HG03558 (cell line): ENCODE measurements at regions not wholly inside any gene's neighbourhood (a gene's known extent, or its start where the extent isn't known, plus 50 kb on each side); places are given as distances from the start of the nearest gene placed in this dataset.

ENCODE experiments used
- ATAC-seq: cut with Tn5 transposase; IDR thresholded peaks from one replicate; pipeline ENCODE4 v1.9.1; 2021; ENCODE audit warnings: moderate number of reproducible peaks; ENCODE audit not compliant: unreplicated experiment; ENCODE audit errors: extremely low read depth

DNA sequence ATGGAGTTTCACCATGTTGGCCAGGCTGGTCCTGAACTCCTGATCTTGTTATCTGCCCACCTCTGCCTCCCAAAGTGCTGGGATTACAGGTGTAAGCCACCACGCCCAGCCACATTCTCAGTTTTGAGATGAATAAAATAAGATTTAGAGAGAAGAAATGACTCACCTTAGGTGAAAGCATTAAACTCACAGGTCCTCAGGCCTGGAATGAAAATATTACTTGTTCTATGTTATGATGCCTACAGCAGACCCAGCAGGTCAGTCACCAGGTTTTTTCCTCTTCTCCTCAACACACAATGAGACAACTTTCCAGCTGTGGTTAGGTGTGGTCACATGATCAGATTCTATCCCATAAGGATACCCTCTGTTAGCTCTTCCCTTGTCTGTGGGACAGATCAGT lies 150.3 kb downstream of the C16orf95 start:
- ATAC-seq, result no peak

DNA sequence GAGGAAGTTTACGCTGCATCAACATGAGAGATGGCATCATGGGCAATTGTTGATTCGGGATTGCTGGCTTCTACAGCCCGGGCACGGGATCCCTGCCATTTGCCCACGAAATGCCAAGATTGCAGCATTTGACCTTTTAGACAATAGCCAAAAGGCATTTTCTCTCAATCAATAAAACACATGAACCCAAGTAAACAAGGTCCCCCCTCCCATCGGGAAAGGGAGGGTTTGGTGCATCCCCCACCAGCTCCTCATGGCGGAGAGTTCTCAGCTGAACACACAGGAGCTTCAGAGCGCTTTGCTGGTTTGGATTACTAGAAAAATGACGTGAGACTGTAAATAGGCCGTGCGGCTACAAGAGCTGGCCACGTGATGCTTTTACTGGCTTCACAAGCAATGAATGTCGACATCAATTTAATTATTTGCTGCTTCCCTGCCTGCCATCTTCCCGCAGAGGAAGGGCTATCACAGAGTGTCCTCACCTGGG lies 147.6 kb downstream of the C16orf95 start:
- no peak for ATAC-seq

DNA sequence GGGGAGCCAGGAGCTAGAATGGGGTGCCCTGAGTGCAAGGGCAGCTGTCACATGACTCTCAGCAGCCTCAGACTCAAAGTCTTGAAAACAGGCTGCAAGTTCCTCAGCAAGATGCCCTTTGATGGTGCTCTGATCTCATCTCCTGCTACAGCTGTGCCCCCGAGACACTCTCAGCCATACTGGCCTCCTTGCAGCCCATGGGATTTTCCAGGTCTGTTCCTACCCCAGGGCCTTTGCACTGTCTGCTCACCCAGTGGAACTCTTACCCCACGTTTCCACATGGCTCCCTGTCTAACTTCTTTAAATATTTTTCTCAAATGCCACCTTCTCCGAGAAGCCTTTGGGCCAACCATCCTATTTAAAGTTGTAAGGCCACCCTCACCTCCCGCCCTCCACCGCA lies 146.9 kb downstream of the C16orf95 start:
- no peak for ATAC-seq

DNA sequence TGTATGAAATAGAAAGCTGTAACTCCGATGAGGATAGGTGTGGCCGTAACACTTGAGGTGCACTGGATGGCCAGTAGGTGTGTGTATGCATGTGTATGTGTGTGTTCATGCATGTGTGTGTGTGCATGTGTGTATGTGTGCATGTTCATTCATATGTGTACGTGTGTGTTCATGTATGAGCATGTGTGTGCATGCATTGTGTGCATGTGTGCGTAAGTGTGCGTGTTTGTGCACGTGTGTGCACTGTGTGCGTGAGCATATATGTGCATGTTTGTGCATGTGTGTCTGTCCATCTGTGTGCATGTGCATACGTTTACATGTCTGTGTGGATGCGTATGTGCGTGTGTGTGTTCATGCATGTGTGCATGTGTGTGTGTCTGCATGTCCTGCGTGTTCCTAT lies 145.5 kb downstream of the C16orf95 start:
- ATAC-seq, result no peak

DNA sequence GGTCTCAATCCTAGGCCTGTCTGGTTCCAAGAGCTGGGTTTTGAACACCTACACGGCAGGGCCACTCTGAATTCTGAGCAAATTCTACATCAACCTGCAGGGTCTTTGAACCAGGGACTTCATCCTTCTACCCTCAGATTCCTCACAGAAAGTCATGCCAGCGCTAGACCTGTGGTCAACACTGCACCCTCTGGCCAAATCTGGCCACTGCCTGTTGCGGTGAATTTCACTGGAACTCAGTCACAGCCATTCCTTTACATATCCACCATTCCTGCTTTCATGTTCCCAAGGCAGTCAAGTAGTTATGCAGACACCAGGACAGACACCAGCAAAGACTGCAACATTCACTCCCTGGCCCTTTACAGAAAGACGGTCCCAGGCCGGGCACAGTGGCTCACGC lies 144.6 kb downstream of the C16orf95 start:
- ATAC-seq, result no peak

DNA sequence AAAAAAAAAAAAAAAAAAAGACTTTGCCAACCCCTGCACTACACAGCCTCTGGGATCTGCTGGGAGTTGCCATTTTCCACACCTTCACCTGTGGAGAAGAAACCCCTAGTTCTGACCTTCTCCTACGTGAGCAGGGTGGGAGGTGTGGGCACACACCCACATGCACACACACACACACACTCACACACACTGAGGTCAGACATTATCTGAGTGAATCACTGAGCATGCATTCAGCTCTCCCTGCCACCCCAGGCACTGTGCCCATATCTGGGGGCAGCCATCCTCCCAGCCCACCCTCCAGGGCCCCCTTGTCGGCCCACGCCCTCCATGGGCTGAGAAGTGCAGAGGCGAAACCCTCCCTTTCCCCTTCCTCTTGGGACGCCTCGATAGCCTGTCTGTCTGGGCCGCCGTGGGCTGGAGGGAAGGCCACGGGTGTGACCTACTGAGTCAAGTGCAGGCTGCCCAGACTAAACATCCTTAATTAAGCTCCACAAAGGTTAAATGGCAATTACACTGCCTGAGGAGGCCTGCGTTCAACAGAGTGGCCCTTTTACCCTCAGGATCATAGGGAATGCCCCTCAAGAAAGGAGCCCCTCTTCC lies 143.8 kb downstream of the C16orf95 start:
- no peak for ATAC-seq

DNA sequence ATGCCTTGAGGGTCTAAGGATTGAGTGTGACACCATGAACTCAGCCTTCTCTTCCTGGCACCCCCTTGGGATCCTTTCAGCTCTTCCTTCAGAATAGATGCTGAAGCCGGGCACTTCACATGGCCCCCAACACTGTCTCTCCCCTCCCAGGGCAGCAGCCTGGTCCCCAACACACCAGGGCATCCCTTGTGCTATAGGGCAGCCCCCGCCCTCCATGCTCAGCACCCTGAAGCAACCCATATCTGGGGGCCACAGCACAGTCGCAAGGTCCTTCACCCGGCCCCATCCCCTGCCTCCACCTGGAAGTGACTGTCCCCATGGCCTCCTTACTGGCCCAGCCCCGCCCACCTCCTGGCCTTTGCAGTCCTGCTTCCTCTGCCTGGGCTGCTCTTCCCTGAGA lies 143.1 kb downstream of the C16orf95 start:
- ATAC-seq, result no peak

DNA sequence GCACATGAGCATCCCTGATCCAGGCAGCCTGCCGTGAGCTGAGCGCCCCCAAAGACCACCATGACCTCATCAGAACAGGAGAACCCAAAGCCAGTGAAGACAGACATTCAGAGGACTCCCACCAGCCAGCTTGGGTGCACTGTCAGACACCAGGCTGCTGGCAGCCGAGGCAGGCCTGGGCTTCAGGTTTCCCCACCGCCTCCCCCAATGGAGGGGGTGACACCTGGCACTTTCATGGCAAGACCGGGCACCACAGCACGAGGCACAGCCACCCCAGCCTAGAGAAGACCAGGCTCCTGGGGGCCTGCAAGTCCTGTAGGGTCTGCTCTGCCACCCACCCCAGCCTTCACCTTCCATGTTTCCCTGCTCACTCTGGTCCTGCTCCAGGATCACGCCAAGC lies 140.5 kb downstream of the C16orf95 start:
- ATAC-seq, result no peak

DNA sequence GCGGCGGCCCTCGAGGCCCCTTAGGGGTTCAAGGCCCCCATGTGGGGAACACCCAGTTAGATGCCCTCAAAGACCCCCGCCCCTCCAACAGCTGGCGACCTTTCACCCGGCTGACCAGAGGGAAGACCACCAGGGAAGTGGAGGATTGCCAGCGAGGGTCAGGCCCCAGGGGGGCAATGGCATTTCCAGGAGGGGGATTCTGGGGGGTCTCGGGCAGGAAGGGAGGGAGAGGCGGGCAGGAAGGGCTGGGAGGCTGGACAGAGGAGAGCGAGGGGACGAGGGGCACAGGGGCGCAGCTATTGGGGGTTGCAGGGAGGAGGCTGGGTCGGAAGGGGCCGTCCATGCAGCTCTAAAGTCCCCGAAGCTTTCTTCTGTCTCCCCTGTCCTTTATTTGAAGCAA lies 139.5 kb downstream of the C16orf95 start:
- no peak for ATAC-seq

DNA sequence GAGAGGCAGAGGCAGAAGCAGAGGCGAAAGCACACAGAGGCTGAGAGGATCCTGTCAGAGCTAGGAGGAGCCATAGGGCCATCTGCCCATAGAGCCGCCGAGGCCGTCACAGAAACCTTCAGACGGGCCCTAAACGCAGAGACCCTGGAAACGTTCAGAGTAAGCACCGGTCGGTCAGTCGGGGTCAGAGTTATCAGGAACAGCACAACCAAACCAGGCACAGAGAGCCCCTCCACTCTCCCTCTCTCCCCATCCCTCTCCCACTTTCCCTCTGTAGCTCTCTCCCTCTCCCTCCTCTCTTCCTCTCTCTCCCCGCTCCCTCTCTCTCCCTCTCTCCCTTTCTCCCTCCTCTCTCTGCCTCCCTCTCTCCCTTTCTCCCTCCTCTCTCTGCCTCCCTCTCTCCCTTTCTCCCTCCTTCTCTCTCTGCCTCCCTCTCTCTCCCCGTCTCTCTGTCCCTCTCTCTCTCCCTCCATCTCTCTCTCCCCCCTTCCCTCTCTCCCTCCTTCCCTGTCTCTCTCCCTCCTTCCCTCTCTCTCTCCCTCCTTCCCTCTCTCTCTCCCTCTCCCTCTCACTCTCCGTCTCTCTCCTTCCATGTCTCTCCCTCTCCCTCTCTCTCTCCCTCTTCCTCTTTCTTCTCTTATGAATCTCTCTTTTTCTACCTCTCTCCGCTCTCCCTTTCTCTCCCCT lies 138.9 kb downstream of the C16orf95 start:
- no peak for ATAC-seq

DNA sequence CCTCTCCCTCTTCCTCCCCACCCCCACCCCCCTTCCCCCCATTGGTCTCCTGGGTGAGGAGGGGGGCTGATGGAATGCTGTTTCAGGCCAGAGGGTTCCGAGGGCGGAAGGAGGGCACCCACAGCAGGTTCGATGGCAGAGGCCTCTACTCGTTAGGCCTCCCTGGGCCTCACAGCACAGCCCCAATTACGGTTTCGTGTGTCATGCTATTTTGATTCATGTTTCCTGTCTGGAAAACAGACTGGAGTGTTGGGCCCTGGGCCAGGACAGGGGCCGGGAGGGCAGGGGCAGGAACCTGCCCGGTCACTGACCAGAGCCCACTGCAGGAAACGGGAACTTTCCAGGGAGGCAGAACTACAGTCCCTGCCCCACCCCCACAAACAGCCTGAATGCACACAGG lies 138.2 kb downstream of the C16orf95 start:
- no peak for ATAC-seq

DNA sequence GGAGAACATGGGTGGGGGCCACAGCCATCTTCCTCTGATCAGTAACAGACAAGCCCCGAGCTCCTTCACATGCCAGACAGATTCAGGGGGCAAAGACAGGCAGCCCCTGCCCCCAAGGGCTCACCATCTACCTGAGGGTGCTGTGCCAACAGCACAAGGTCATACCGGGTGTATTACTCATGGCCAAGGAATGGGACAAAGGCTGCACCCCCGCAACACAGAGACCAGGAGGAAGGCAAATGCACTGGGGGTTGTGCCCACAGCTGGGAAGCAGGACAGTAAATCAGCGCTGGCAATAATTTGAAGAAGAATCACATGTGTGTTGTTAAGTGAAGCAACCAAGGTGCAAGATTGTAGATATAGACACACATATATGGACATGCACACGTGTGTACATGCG lies 137.1 kb downstream of the C16orf95 start:
- no peak for ATAC-seq

DNA sequence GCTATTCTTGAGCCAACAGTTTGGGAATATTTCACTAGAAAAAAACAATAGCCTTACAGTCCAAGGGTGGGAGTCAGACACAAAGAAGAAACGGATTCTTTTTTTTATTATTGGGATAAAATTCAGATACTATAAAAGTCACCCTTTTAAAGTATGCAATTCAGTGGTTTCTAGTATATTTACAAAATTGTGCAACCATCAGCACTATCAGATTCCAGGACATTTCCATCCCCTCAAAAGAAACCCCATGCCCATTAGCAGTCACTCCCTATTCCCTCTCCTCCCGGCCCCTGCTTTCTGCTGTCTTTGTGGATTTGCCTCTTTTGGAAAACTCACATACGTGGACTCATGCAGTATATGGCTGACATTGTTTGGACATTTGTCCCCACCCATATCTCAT lies 134.4 kb downstream of the C16orf95 start:
- no peak for ATAC-seq

DNA sequence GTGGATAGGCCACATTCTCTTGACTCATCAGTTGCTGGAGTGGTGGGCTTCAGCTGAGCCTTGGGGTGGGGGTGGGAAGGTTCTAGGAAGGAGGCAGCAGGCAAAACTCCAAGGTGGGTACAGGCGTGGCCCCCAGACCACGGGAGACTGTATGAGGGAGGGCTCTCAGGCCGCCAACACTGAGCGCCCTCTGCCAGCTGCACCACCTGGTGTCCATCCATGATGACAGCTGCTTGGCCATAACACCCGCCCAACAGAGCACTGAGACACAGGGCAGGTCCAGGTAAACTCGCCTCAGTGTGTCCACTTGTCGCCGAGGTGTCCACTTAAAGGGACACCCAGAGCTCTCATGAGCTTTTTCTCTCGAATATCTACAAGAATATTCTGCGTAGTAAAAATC lies 133.5 kb downstream of the C16orf95 start:
- ATAC-seq, result no peak

DNA sequence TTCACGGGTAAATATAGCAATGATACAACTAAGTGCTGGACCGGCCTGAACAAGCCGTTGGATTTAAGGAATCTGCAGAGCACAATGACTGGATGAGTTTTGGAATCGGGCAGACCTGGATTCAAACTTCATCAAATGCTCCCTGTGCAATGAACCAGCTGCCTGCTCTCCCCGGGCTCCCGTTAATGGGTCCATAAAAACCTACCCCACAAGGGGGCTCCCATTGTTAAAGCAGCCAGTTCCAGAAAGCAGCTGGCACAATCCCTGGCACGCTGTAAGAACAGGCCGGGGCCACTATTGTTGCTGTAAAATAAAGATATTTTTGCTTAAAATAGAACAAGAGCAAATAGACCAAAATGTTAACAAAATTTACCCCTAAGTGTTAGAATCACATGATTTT lies 131.9 kb downstream of the C16orf95 start:
- ATAC-seq, result no peak

DNA sequence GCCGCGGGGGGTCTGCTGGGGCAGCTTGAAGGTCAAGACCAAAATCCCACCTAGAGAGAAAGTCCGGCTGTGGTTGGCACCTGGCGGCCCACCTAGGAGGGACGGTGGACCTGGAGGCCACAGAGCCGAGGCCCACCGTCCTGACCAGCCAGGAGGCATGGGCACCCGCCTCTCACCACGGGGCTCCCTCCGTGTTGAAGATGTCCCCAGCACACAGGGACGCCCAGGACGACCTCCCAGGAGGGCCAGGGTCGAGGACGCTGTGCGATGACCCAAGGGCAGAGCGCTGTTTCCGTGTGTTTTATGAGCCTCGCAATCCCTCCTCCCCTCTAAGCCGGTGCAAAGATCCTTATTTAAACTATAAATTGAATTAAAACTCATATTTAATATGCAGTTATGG lies 131.2 kb downstream of the C16orf95 start:
- no peak for ATAC-seq

DNA sequence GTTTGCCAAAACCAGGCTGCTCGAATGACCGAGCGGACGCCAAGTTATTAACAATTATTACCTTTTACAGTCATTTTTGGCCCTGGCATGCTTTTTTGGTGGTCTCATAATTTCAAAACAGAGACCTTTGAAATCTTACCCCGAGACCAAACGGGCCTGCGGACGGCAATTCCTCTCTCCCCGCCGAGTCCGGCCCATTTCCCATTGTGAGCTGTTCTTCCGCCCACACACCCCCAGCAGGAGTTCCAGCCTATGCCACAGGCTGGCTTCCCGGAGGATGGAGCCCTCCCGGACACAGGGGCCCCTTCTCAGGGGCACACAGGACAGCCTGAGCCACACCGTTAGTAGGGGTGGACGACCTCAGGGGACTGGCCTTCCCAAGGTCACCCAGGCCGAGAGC lies 130.7 kb downstream of the C16orf95 start:
- ATAC-seq, result no peak

DNA sequence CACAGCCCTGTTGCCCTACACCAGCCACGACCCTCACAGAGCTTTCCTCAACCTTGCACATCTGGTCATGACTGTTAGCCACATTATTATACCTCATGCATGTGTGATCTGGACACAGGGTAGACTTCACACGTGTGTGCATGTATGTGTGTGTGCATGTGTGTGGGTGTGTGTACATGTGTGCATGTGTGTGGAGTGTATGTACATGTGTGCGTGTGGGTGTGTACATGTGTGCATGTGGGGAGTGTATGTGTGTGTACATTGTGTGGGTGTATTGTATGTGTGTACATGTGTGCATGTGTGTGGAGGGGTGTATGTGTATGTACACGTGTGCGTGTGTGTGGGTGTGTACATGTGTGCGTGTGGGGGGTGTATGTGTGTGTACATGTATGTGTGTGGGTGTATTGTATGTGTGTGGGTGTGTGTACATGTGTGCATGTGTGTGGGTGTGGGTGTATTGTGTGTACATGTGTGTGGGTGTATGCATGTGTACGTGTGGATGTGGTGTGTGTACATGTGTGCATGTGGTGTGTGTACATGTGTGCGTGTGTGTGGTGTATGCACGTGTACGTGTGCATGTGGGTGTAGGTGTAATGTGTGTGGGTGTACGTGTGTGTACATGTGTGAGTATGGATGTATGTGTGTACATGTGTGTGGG lies 130.2 kb downstream of the C16orf95 start:
- ATAC-seq, result no peak

DNA sequence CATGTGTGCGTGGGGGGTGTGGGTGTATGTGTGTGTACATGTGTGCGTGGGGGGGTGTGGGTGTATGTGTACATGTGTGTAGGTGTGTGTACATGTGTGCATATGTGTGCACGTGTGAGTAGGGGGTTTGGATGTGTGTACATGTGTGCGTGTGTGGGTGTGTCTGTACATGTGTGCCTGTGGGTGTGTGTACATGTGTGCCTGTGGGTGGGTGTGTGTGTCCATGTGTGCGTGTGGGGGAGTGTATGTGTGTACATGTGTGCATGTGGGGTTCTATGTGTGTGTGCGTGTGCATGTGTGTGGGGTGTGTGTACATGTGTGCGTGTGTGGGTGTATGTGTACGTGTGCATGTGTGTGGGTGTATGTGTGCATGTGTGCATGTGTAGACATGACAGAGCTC lies 129.1 kb downstream of the C16orf95 start:
- no peak for ATAC-seq

DNA sequence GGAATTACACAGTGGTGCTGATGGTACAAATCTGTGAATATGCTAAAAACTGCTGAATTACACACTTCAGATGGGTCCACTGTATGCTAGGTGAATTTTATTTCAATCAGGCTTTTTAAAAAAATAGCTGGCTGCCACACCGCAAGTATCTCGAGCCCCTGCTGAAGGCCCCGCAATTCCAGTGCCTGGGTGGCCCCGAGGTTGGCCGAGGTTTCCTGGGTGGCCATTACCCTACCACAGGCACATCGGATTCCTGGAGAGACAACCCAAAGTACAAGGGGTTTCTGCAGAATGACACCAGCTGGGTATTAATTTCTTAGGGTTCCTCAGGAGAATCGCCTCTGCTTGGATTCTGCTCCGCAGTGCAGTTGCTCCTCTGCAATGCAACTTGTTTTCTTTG lies 127.8 kb downstream of the C16orf95 start:
- ATAC-seq, result no peak

DNA sequence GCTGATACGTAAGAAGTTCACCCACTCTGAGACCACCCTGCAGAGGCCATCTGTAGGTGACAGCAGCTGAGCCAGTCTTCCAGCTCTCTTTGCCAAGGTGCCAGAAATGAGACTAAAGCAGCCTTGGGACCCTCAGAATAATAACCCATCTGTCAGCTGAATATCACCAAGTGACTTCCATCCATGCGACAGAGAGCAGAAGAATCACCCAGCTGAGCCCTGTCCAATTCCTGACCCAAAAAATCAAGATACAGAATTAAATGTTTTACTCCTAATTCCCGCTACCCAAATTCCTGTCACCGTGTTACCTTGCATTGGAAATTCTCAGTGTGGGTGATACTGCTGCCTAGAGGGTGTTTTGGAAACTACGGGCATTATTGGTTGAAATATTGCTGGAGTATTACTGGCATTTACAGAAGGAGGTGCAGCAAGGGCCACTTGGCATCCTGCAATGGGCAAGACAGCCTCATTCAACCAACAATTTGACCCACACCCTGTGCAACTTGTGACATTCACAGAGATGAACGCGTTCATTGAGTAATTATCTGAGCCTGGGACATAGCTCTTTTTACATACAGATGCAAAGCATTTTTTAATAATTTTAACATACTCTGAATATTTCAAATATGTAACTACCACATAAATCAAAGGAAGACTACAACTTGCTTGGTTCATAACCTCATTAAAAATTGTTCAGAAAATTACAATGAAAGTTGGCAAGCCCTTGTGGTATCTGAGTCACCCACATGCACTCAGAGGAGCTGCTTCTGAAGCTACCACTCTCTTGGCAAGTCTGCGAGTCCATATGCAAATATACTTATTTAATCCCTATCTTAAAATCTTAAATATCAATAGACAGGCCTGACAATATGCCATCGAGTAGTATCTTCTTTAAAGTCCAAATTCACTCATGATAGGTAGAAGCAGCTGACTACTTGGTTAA lies 126.6 kb downstream of the C16orf95 start:
- ATAC-seq, result no peak
